CD4-positive, alpha-beta T cell treated with Interleukin-10 for 1 hour (primary cell): ENCODE measurements at regions not wholly inside any gene's neighbourhood (a gene's known extent, or its start where the extent isn't known, plus 50 kb on each side); places are given as distances from the start of the nearest gene placed in this dataset.

Source experiments
- DNase-seq: peaks from one replicate; pipeline ENCODE4 v3.0.0-alpha.2; 2020

- no peak for DNase-seq
Observed at GRCh38 chr13:31963631-31964030, 67.9 kb upstream of the FRY start.

- no peak for DNase-seq
Observed at GRCh38 chr13:31964168-31964567, 67.4 kb upstream of the FRY start.

- DNase-seq: peak; percentile 23
Observed at GRCh38 chr13:31965361-31966066, 66.1 kb upstream of the FRY start.

GRCh38 chr13:31967155-31967554, 64.4 kb upstream of the FRY start:
- no peak for DNase-seq

GRCh38 chr13:31968473-31968872, 63.1 kb upstream of the FRY start:
- DNase-seq: peak; percentile 14

GRCh38 chr13:31970231-31970930, 61.2 kb upstream of the FRY start:
- DNase-seq: no peak

GRCh38 chr13:31972453-31972852, 59.1 kb upstream of the FRY start:
- no peak for DNase-seq

GRCh38 chr13:31978021-31978420, 53.6 kb upstream of the FRY start:
- no peak for DNase-seq

GRCh38 chr13:31980830-31981229, 50.7 kb upstream of the FRY start:
- no peak for DNase-seq
